Muscle layer of colon (tissue), 2 donors: ENCODE measurements at regions not wholly inside any gene's neighbourhood (a gene's known extent, or its start where the extent isn't known, plus 50 kb on each side); places are given as distances from the start of the nearest gene placed in this dataset.

Experiments
- H3K27ac ChIP-seq: one replicate; pipeline ENCODE4 v1.7.0; 2013; ENCODE audit warnings: low read depth, mild to moderate bottlenecking, low read length, moderate library complexity
- H3K27me3 ChIP-seq, 2 donors: one replicate each; pipeline ENCODE4 v1.7.0; 2013; ENCODE audit warnings: low read length in 2 of 2, mild to moderate bottlenecking in 2 of 2; ENCODE audit not compliant: insufficient read depth in 2 of 2, control insufficient read depth in 1 of 2
- H3K36me3 ChIP-seq: one replicate; pipeline ENCODE4 v1.7.0; 2013; ENCODE audit warnings: mild to moderate bottlenecking, low read length; ENCODE audit not compliant: insufficient read depth
- H3K4me1 ChIP-seq: one replicate; pipeline ENCODE4 v1.7.0; 2013; ENCODE audit warnings: mild to moderate bottlenecking, low read length; ENCODE audit not compliant: insufficient read depth
- H3K4me3 ChIP-seq, 2 donors: one replicate each; pipeline ENCODE4 v1.7.0; 2013; ENCODE audit warnings: low read length in 2 of 2, low read depth in 1 of 2, mild to moderate bottlenecking in 1 of 2, moderate library complexity in 1 of 2
- H3K9ac ChIP-seq: one replicate; pipeline ENCODE4 v1.7.0; 2013; ENCODE audit warnings: low read length
- H3K9me3 ChIP-seq: one replicate; pipeline ENCODE4 v1.7.0; 2013; ENCODE audit warnings: mild to moderate bottlenecking, low read length
- donor health status: abdominal sarcoma.
- donor health status: Adenocarcinoma of cecum.

DNA sequence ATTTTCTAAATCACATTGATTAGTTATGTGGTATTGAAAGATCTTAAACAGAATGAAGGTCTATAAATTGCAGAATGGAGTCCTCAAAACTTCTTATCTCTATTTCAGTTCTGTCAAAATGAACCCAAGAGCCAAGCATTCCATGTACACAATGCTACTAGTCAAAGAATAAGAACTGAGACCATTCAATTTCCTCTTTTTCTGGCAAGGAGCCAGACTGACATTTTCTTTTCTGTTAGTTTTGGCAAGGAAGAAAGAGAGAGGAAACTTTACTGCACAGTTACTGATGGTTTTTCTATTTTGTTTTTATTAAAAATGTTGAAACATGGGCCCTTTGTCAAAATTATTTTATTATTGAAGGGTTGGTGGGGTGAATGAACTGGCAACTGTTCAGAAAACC is 181.8 kb upstream of the FERD3L start:
- H3K4me1 ChIP-seq, result no peaks in the 10 kb centered on the region
- no peaks in the 10 kb centered on the region for H3K9me3 ChIP-seq
- no peak overlapping the region for H3K4me3 ChIP-seq
- H3K27me3 ChIP-seq, result no peaks in the 10 kb centered on the region
- H3K9ac ChIP-seq, result no peak overlapping the region
- no peaks in the 10 kb centered on the region for H3K36me3 ChIP-seq
- H3K27ac ChIP-seq, result no peak overlapping the region

DNA sequence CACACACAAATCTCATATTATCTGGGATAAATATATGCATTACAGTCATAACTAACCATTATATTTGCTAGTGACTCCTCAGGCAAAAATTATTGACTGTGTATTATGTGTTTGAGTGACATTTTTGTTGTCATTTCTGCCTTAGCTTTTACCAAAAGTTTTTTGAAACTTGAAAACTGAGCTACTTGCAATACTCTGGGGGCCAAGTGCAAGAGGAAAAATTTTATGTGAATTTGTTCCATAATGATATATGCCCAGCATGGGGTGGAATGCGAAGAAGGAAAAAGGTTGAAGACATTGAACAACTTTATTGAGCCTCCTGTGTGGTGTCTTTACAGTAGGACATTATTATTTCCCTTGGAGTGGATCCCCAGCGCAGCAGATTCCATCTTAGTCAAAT is 176.8 kb upstream of the FERD3L start:
- Histone ChIP-seq H3K9ac (no peak overlapping the region), H3K4me1 (no peaks in the 10 kb centered on the region), H3K9me3 (no peaks in the 10 kb centered on the region), H3K27ac (no peak overlapping the region), H3K27me3 (no peaks in the 10 kb centered on the region), H3K4me3 (no peak overlapping the region), H3K36me3 (no peaks in the 10 kb centered on the region)

DNA sequence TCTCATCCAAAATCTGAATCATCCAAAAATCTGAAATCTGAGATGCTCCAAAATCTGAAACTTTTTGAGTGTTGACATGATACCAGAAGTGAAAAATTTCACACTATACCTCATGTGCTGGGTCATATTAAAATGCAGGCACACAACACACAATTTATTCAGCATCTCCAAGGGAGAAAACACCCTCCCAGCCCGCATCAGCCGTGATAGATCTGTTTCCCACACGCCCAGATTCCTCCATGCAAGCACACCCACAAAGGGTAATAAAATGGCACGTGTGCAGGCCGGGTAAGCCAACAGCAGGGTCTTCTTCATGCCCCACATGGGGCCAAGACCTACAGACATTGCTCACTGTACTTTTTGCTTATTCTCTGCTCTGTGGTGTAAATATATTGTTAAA is 173.1 kb upstream of the FERD3L start:
- Histone ChIP-seq H3K27ac (no peak overlapping the region), H3K9me3 (no peaks in the 10 kb centered on the region), H3K4me1 (no peaks in the 10 kb centered on the region), H3K4me3 (no peak overlapping the region), H3K36me3 (no peaks in the 10 kb centered on the region), H3K9ac (no peak overlapping the region), H3K27me3 (no peaks in the 10 kb centered on the region)

- H3K4me3 ChIP-seq, result no peak overlapping the region
- no peaks in the 10 kb centered on the region for H3K9me3 ChIP-seq
- no peak overlapping the region for H3K27ac ChIP-seq
- no peaks in the 10 kb centered on the region for H3K4me1 ChIP-seq
- no peaks in the 10 kb centered on the region for H3K27me3 ChIP-seq
- H3K36me3 ChIP-seq, result no peaks in the 10 kb centered on the region
- H3K9ac ChIP-seq, result no peak overlapping the region
These were observed 172.2 kb upstream of the FERD3L start for GRCh38 chr7:19317461-19317860.

DNA sequence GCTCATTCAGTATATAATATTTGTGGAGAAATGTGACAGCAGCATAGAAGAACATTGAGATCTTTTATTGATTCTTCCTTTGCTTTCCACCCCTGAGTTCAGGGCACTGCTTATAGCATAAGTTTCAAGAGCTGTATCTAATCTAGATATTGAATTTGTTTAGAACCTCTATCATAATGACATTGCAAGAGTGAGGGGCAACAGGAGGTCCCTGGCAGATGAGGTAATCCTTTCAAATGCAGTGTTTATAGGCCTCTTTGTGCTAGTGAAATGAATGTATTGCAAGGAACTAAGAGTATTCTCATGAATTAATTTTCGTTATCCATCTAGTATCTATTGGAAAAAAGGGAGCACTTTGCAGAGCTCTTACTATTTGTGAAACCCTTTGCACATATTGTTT is 167.2 kb upstream of the FERD3L start:
- no peak overlapping the region for H3K27ac ChIP-seq
- H3K4me3 ChIP-seq, result no peak overlapping the region
- H3K9ac ChIP-seq, result no peak overlapping the region
- no peaks in the 10 kb centered on the region for H3K9me3 ChIP-seq
- no peaks in the 10 kb centered on the region for H3K36me3 ChIP-seq
- H3K27me3 ChIP-seq, result no peaks in the 10 kb centered on the region
- no peaks in the 10 kb centered on the region for H3K4me1 ChIP-seq

DNA sequence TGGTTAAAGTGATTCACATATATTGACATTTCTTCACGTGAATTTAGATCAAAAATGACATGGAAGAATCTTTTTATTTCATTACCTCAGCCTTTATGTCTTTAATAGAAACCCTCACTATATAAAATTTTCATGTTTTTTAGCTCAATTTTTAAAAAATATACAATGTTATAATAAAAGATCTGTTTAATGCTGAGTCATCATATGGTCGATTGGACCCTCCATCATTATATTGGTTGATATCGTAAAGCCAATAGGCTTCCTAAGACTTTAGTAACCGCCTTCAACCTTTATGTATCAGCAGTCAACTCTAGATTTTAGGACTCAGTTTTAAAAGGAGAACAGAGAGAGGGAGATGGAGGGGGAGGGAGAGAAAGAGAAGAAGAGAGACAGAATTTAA is 162.3 kb upstream of the FERD3L start:
- no peaks in the 10 kb centered on the region for H3K27me3 ChIP-seq
- no peaks in the 10 kb centered on the region for H3K9me3 ChIP-seq
- no peaks in the 10 kb centered on the region for H3K4me1 ChIP-seq
- H3K4me3 ChIP-seq, result no peak overlapping the region
- H3K27ac ChIP-seq, result no peak overlapping the region
- no peaks in the 10 kb centered on the region for H3K36me3 ChIP-seq
- H3K9ac ChIP-seq, result no peak overlapping the region

GRCh38 chr7:19305698-19306097 is 160.5 kb upstream of the FERD3L start:
- H3K27ac ChIP-seq, result no peak overlapping the region
- H3K9me3 ChIP-seq, result no peaks in the 10 kb centered on the region
- H3K27me3 ChIP-seq, result no peaks in the 10 kb centered on the region
- H3K4me3 ChIP-seq, result no peak overlapping the region
- no peaks in the 10 kb centered on the region for H3K4me1 ChIP-seq
- H3K36me3 ChIP-seq, result no peaks in the 10 kb centered on the region
- H3K9ac ChIP-seq, result no peak overlapping the region

DNA sequence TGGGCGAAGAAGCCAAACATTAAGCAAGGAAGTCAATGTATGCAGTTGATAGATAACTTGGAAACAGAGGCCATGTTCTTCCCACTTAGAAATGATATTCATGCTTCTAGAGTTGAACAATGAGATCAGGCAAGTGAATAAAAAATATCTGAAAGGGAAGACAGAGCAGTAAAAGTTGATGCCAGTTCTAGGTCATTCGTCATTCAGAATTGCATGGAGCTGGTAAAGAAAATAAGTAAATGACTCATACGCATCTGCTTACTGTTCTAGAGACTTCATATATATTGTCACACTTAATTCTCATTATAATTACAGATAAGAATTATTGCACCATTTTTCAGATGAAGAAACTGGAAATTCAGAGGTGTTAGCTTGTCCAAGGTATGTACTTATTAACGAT is 158.9 kb upstream of the FERD3L start:
- Histone ChIP-seq H3K27ac (no peak overlapping the region), H3K9me3 (no peaks in the 10 kb centered on the region), H3K4me3 (no peak overlapping the region)

DNA sequence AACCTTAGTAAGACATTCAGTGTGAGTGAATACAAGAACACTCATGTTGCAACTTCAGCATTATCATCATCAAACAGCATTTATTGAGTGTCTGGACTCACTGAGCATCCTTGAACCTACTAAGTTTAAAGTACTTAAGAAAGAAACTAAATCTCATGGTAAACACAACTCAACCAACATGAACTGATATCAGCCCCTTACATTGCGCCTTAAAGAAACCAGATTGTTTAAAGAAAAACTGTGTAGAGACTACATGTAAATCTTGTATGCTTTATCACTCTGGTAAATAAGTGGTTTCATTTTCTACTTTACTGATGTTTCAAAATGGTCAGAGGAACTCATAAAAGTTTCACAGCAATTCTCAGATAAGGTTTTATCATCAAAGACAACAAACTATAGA is 157.5 kb upstream of the FERD3L start:
- H3K4me1 ChIP-seq, result no peaks in the 10 kb centered on the region
- no peaks in the 10 kb centered on the region for H3K27me3 ChIP-seq
- no peak overlapping the region for H3K9ac ChIP-seq
- no peak overlapping the region for H3K27ac ChIP-seq
- H3K4me3 ChIP-seq, result no peak overlapping the region
- H3K9me3 ChIP-seq, result no peaks in the 10 kb centered on the region
- no peaks in the 10 kb centered on the region for H3K36me3 ChIP-seq

More for the DNA sequence above, 158.9 kb upstream of the FERD3L start:
- H3K27me3 ChIP-seq, result no peaks in the 10 kb centered on the region
- H3K4me1 ChIP-seq, result no peaks in the 10 kb centered on the region
- H3K9ac ChIP-seq, result no peak overlapping the region
- H3K36me3 ChIP-seq, result no peaks in the 10 kb centered on the region

GRCh38 chr7:19296617-19297016 is 151.4 kb upstream of the FERD3L start:
- Histone ChIP-seq H3K4me3 (no peak overlapping the region), H3K4me1 (no peaks in the 10 kb centered on the region), H3K36me3 (no peaks in the 10 kb centered on the region), H3K9ac (no peak overlapping the region), H3K9me3 (no peaks in the 10 kb centered on the region), H3K27me3 (no peaks in the 10 kb centered on the region), H3K27ac (no peak overlapping the region)

GRCh38 chr7:19295376-19295775 is 150.2 kb upstream of the FERD3L start:
- Histone ChIP-seq H3K27me3 (no peaks in the 10 kb centered on the region), H3K9me3 (no peaks in the 10 kb centered on the region), H3K4me3 (no peak overlapping the region), H3K4me1 (no peaks in the 10 kb centered on the region), H3K9ac (no peak overlapping the region), H3K27ac (no peak overlapping the region), H3K36me3 (no peaks in the 10 kb centered on the region)

DNA sequence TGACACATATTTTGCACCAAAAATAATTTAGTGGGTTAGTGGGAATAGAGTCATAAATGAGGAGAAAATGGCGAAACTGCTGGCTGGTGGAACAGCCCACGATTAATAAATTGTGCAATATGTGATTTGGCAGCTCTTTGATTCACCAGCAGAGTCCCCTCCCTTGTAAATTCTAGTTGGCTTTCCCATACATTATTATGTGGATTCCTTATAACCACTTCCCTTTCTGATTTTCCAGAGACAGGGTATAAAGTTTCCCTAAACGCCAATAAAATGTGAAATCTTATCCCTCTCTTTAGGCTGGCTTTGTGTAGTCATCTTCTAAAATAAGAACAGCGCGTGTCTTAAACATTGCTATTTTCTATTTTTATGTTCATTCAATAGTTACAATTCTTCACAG is 149.4 kb upstream of the FERD3L start:
- H3K27ac ChIP-seq, result no peak overlapping the region
- H3K36me3 ChIP-seq, result no peaks in the 10 kb centered on the region

More for the DNA sequence above, 149.4 kb upstream of the FERD3L start:
- Histone ChIP-seq H3K4me3 (no peak overlapping the region), H3K9ac (no peak overlapping the region), H3K27me3 (no peaks in the 10 kb centered on the region), H3K4me1 (no peaks in the 10 kb centered on the region), H3K9me3 (no peaks in the 10 kb centered on the region)
